Aorta (tissue), 5 donors: ENCODE measurements at regions not wholly inside any gene's neighbourhood (a gene's known extent, or its start where the extent isn't known, plus 50 kb on each side); places are given as distances from the start of the nearest gene placed in this dataset.

Experiments
- ATAC-seq: fragments of 200-7000 bp; cut with Tn5 transposase; one replicate; pipeline ENCODE4 v1.9.1; 2022; ENCODE audit warnings: moderate library complexity; ENCODE audit not compliant: low FRiP score
- DNase-seq, 2 donors: peaks; one replicate each; pipeline ENCODE4 v3.0.0-alpha.2; 2020
- H3K27ac ChIP-seq, 2 donors: one replicate each; pipeline ENCODE4 v1.5.1; 2013; ENCODE audit warnings: low read length in 2 of 2, mild to moderate bottlenecking in 2 of 2, moderate library complexity in 2 of 2, control low read depth in 1 of 2, inconsistent platforms in 1 of 2, low read depth in 1 of 2
- H3K27me3 ChIP-seq, 2 donors: one replicate each; pipeline ENCODE4 v1.6.1; 2013; ENCODE audit warnings: control low read depth in 1 of 2, low read length in 1 of 2, mild to moderate bottlenecking in 1 of 2, moderate library complexity in 1 of 2; ENCODE audit not compliant: insufficient read depth in 2 of 2, control insufficient read depth in 1 of 2
- H3K36me3 ChIP-seq, 2 donors: one replicate each; pipeline ENCODE4 v1.6.1; 2013; ENCODE audit warnings: control low read depth in 1 of 2, low read length in 1 of 2, mild to moderate bottlenecking in 1 of 2; ENCODE audit not compliant: insufficient read depth in 2 of 2, control insufficient read depth in 1 of 2
- H3K4me1 ChIP-seq, 2 donors: one replicate each; pipeline ENCODE4 v1.6.1; 2013; ENCODE audit warnings: low read length in 2 of 2, control low read depth in 1 of 2, mild to moderate bottlenecking in 1 of 2, moderate library complexity in 1 of 2; ENCODE audit not compliant: insufficient read depth in 2 of 2, control insufficient read depth in 1 of 2
- H3K4me3 ChIP-seq, 2 donors: one replicate each; pipeline ENCODE4 v1.5.1; 2013; ENCODE audit warnings: low read length in 2 of 2, control low read depth in 1 of 2, mild to moderate bottlenecking in 1 of 2
- H3K9me3 ChIP-seq: one replicate; pipeline ENCODE4 v1.6.1; 2013; ENCODE audit warnings: mild to moderate bottlenecking, low read length; ENCODE audit not compliant: control insufficient read depth
- WGBS, 2 donors: extraction: QIAGEN DNeasy Blood & Tissue Kit; methylation state at CpG; one replicate each; pipeline ENCODE4 v1.1.7; 2013; 5-methylcytosine and 5-hydroxymethylcytosine counted together
- intact Hi-C, 2 donors: fragments of 100-400 bp; cut with DNase I; formaldehyde crosslinking; loops; one replicate each; pipeline versions ENCODE4 v1.14.2 to v1.15.0; 2022
- donor health status: healthy with polysubstance abuse.
- donor health status: Bipolar disorder and iron deficiency.
- donor health status: DM: no; HTN: no; CAD: no.
- donor health status: DM: no; HTN: no; CAD: no.
- donor health status: DM: yes; HTN: yes; CAD: no.

DNA sequence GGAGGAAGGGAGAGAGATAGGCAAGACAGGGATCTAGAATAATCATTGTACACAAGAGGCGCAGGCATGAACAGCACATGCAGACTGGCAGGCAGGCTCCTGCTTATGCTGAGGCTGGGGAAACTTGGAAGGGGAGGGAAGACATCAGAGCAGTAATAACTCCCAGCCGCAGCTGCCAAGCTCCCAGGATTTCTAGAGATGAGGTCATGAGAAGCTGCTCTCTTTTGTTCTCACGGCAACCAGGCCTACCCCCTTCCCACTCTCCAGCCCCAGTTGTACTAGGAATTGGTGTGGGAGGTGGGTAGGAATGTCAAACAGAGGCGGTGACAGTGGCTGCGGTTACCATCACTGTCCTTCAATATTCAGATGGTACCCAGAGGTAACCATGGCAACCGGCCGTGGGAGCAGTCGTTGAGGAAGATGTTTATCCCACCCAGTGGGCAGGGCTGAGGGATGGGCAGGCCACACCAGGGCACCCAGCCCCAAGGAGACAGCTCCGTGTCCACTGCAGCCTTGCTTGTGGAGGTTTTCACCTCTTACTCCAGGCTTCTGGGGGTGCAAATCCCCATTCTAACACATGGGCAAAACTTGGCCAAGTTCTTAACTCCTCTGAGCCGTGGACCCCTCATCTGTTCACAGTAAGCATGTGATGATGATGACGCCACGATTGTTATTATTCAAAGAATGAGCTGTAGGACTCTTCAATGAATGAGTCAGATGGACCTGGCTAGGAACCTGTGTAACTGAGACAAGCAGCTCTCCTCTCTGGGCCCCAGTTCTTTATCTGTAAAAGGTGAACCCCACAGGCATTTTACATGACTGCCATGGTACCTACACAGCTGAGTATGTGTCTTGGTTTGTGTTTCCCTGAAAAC is 360.8 kb upstream of the PROK2 start:
- DNase-seq = no peak
- WGBS, 2 donors = 40 to 50% methylated on average over 12 of the region's 12 CpGs
- Histone ChIP-seq H3K9me3 (no peaks in the 10 kb centered on the region), H3K4me3 (no peak overlapping the region), H3K27ac (no peak overlapping the region), H3K36me3 (no peaks in the 10 kb centered on the region), H3K4me1 (peaks cover 2 to 4% of the 10 kb centered on the region in 2 donors), H3K27me3 (no peaks in the 10 kb centered on the region)
- intact Hi-C loops = no loop called here
- ATAC-seq = peak; percentile 39

DNA sequence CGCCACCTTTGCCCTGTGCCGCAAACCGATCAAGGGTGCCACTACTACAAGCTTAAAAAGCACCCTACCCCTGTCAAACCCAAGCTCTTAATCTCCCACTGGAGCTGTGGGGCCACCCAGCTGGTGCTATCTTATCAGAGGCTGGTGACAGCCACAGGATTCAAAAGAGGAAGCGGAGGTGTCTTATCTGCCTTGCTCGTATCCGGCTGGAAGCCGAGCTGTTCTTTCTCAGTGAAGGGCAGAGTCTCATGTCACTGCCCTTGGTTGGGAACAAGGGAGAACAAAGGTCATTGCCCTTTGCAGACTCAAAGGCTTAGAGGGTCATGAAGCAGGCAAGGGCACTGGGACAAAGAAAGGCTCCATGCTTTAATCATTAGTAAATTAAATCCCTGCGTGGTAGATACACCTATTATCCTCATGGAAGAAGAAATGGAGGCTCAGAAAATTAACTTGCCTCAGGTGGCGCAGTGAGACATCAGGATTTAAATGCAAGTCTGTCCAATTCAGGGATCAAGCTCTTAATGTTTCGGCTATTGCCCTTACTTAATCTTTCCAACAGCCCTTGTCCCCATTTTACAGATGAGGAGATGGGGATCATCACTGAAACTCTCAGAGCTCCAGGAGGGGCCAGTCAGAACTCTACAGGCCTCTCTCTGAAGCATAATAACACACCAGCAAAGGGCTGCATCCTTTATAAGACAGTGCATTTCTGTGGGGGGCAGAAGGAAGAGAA is 360.0 kb upstream of the PROK2 start:
- no peaks in the 10 kb centered on the region for H3K27me3 ChIP-seq
- no peaks in the 10 kb centered on the region for H3K9me3 ChIP-seq
- intact Hi-C loops = no loop called here
- H3K4me3 ChIP-seq = no peak overlapping the region
- ATAC-seq (no peak), DNase-seq (no peak)
- H3K4me1 ChIP-seq = peaks cover 2 to 4% of the 10 kb centered on the region in 2 donors
- no peak overlapping the region for H3K27ac ChIP-seq
- 54 to 64% methylated on average over 10 of the region's 10 CpGs for WGBS, 2 donors
- no peaks in the 10 kb centered on the region for H3K36me3 ChIP-seq

DNA sequence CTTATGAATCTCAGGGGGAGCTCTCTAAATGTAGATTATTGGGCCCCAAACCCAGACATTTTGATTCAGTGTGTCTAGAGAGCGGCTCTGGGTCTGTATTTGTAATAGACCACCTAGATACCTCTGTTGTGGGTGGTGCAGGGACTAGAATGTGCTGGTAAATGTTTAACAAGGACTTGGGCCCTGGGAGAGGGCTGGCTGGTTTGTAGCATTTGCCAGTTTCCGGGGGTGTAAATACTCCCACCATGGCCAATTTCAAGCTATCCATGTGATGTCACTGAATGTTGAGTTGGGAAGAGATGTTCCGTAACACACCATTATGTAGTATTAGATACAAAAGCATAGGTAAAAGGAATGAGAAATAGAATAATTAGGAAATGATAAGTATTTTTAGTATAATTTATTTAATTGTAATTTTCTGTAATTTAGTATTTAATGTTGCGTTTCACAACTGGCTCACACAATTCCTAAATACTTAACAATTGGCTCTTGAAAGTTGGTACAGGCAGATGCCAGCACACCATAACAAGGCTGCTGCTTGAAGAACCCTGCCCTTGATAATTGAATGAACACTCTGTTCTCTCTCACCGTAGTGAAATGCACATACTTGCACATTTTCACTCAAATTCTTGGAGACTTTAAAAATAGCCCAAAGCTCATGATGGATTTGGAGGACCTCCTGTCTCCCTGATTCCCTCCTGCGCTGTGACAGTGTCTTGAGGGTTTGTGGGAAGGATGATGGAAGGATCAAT is 359.2 kb upstream of the PROK2 start:
- intact Hi-C loops = no loop called here
- Histone ChIP-seq H3K4me3 (no peak overlapping the region), H3K4me1 (peaks cover 2 to 4% of the 10 kb centered on the region in 2 donors), H3K36me3 (no peaks in the 10 kb centered on the region), H3K27ac (no peak overlapping the region), H3K9me3 (no peaks in the 10 kb centered on the region), H3K27me3 (no peaks in the 10 kb centered on the region)
- no peak for ATAC-seq
- 53 to 56% methylated on average over 6 of the region's 6 CpGs for WGBS, 2 donors
- DNase-seq = no peak

DNA sequence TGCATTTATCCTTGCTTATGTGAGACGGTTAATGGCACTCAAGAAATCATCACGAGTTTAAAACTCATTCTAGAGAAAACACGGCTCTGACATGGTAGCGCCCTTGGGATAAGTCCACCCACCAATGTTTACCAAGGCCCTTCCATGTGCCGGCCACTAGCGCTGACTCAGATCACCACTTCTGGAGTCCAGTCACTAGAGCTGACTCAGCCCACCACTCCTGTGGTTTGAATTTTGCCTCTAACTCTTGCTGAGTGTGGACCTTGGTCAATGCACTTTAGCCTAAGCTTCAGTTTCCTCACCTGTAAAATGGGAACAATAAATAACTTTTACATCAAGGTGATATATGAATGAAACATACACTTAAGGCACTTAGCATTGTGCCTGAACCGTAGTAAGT is 358.4 kb upstream of the PROK2 start:
- H3K4me3 ChIP-seq = no peak overlapping the region
- no peaks in the 10 kb centered on the region for H3K27me3 ChIP-seq
- DNase-seq = no peak
- intact Hi-C loops = no loop called here
- ATAC-seq = no peak
- 85 to 87% methylated on average over 7 of the region's 7 CpGs for WGBS, 2 donors
- no peaks in the 10 kb centered on the region for H3K9me3 ChIP-seq
- peaks cover 3 to 4% of the 10 kb centered on the region in 2 donors for H3K4me1 ChIP-seq
- no peak overlapping the region for H3K27ac ChIP-seq
- H3K36me3 ChIP-seq = no peaks in the 10 kb centered on the region

DNA sequence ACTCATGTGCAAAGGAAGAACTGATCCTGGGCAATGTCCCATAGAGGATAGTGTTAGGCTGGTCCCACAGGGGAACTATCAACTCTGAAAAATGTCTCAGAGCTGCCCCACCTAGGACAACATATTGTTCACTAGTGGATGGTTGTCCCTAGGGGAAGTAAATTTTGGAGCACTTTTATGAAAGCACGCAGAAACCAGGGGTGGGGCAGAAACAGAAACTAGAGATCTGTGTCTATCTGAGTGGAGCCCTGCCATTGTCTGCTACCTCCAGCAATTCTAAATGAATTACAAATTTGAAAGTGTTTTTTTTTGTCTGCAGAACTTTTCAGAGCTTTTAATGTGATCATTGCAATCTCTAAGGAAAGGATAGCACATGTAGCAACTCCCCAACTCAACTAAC is 357.1 kb upstream of the PROK2 start:
- ATAC-seq = no peak
- no peaks in the 10 kb centered on the region for H3K36me3 ChIP-seq
- H3K27ac ChIP-seq = no peak overlapping the region
- no peaks in the 10 kb centered on the region for H3K27me3 ChIP-seq
- 88 to 92% methylated on average over 1 of the region's 1 CpG for WGBS, 2 donors
- H3K4me3 ChIP-seq = no peak overlapping the region
- H3K4me1 ChIP-seq = peaks cover 4% of the 10 kb centered on the region in 2 donors
- H3K9me3 ChIP-seq = no peaks in the 10 kb centered on the region
- intact Hi-C loops = no loop called here
- DNase-seq = no peak

DNA sequence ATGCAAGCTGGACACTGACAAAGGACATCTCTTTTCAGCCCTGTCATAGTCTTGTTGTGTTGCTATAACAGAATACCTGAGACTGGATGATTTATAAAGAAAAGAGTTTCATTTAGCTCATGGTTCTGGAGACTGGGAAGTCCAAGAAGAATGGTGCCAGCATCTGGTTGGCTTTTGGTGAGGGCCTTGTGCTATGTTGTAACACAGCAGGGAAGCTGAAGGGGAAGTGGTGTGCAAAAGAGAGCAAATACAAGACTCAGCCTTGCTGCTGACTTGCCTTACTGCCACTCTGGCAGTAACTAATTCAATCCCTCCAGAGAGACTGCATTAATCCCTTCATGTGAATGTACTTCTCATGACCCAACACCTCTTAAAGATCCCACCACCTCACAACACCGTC is 356.3 kb upstream of the PROK2 start:
- 97 to 100% methylated on average over 1 of the region's 1 CpG for WGBS, 2 donors
- H3K4me3 ChIP-seq = no peak overlapping the region
- ATAC-seq (no peak), DNase-seq (no peak)
- H3K27ac ChIP-seq = no peak overlapping the region
- intact Hi-C loops = no loop called here
- H3K4me1 ChIP-seq = peaks cover 4% of the 10 kb centered on the region in 2 donors
- no peaks in the 10 kb centered on the region for H3K36me3 ChIP-seq
- H3K9me3 ChIP-seq = no peaks in the 10 kb centered on the region
- no peaks in the 10 kb centered on the region for H3K27me3 ChIP-seq

DNA sequence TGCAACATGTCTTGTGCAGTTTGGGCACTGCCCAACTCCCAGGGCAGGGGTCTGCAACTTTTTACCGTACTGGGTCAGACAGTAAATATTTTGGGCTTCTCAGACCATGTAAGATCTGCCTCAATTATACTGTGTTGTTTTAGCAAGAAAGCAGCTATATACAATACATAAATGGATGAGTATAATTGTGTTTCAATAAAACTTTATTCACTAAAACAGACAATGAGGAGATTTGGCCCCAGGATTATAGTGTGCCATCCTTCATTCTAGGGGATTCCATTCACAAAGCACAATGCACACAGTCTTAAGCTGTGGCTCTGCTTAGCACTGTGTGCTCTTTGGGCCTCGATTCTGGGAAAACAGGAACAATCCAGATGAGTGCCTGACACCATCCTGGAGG is 354.4 kb upstream of the PROK2 start:
- H3K27me3 ChIP-seq = no peaks in the 10 kb centered on the region
- H3K4me1 ChIP-seq = peaks cover 4% of the 10 kb centered on the region in 2 donors
- WGBS, 2 donors = 94 to 97% methylated on average over 2 of the region's 2 CpGs
- no peaks in the 10 kb centered on the region for H3K36me3 ChIP-seq
- ATAC-seq = no peak
- no peaks in the 10 kb centered on the region for H3K9me3 ChIP-seq
- DNase-seq = no peak
- intact Hi-C loops = no loop called here
- no peak overlapping the region for H3K4me3 ChIP-seq
- H3K27ac ChIP-seq = no peak overlapping the region

DNA sequence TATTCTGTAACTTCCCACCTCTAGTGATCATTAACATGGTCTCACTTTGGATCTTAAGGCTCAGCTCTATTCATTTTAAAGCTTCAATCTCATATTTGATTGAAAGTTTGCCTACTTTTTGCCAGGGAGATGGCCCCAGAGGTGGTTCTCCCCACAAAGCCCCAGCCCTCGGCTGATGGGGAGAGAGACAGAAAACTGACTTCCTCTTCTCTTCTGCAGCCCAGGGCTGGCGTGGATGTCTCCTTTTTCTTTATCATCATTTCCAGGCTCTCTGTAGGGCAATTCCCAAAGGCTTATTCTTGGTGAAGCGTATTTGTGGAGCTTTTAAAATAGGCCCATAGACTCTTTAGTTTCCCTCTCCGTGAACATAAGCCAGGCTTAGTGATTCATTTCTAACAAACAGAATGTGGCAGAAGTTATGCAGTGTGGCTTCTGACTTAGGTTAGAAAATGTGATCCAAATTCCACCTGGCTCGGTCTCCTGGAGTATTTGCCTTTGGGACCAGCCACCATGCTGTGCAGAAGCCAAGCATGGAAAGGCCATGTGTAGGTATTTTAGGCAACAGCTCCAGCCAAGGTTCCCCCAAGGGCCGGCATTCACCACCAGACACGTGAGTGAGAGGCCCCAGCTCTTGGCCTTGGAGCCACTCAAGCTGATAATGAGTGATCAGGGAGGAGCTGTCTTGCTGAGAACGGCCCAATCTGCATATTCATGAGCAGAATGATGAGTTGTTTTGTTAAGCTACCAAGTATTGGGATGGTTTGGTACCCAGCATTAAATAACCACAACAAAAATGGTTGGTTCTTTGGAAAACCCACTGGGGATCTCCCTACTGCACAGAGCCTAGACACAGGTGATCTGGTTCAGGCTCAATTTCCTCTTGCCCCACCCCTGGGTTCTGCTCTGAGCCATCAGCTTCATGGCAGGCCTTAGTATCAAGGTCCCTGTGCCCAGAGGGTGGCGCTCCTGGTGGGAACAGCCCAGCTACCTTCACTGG is 353.2 kb upstream of the PROK2 start:
- DNase-seq (no peak), ATAC-seq (no peak)
- peak overlapping the region in 1 of 2 donors; percentile 57 for H3K27ac ChIP-seq
- intact Hi-C loops = no loop called here
- no peak overlapping the region for H3K4me3 ChIP-seq
- no peaks in the 10 kb centered on the region for H3K27me3 ChIP-seq
- H3K4me1 ChIP-seq = peaks cover 0 to 2% of the 10 kb centered on the region in 2 donors
- WGBS, 2 donors = 19 to 29% methylated on average over 9 of the region's 9 CpGs
- H3K9me3 ChIP-seq = no peaks in the 10 kb centered on the region
- H3K36me3 ChIP-seq = no peaks in the 10 kb centered on the region
